ENCODE measurements at regions not wholly inside any gene's neighbourhood (a gene's known extent, or its start where the extent isn't known, plus 50 kb on each side); places are given as distances from the start of the nearest gene placed in this dataset.

GRCh38 chr6:40645043-40645442 lies 57.9 kb upstream of the LRFN2 start:
- Histone ChIP-seq H3K9ac (ENCODE audit: low read length in 5 of 5) (no peak overlapping the region), H3K4me3 (ENCODE audit: low read depth in 1 of 5, low read length in 5 of 5) (no peak overlapping the region), H3K27ac (ENCODE audit: low read depth, low read length) (no peak overlapping the region), H3K36me3 (ENCODE audit: control insufficient read depth in 5 of 5, insufficient read depth in 5 of 5, low read length in 5 of 5) (no peaks in the 10 kb centered on the region), H3K27me3 (ENCODE audit: control insufficient read depth in 5 of 5, insufficient read depth in 4 of 5, low read length in 5 of 5) (peaks cover 7 to 28% (median 25%) of the 10 kb centered on the region in 5 donors), H3K9me3 (ENCODE audit: control insufficient read depth in 5 of 5, low read length in 5 of 5) (peaks cover 0 to 6% (median 2%) of the 10 kb centered on the region in 5 donors), H3K4me1 (ENCODE audit: control insufficient read depth in 5 of 5, insufficient read depth in 5 of 5, low read length in 5 of 5) (peaks cover 0 to 7% (median 0%) of the 10 kb centered on the region in 5 donors)

- Histone ChIP-seq H3K4me3 (ENCODE audit: low read depth in 1 of 5, low read length in 5 of 5) (no peak overlapping the region), H3K4me1 (ENCODE audit: control insufficient read depth in 5 of 5, insufficient read depth in 5 of 5, low read length in 5 of 5) (peaks cover 0 to 7% (median 0%) of the 10 kb centered on the region in 5 donors), H3K27me3 (ENCODE audit: control insufficient read depth in 5 of 5, insufficient read depth in 4 of 5, low read length in 5 of 5) (peaks cover 3 to 19% (median 13%) of the 10 kb centered on the region in 5 donors), H3K27ac (ENCODE audit: low read depth, low read length) (no peak overlapping the region), H3K9ac (ENCODE audit: low read length in 5 of 5) (no peak overlapping the region), H3K9me3 (ENCODE audit: control insufficient read depth in 5 of 5, low read length in 5 of 5) (peaks cover 0 to 6% (median 2%) of the 10 kb centered on the region in 5 donors), H3K36me3 (ENCODE audit: control insufficient read depth in 5 of 5, insufficient read depth in 5 of 5, low read length in 5 of 5) (no peaks in the 10 kb centered on the region)
These were observed 55.7 kb upstream of the LRFN2 start for GRCh38 chr6:40642837-40643236.

- no peaks in the 10 kb centered on the region for H3K36me3 ChIP-seq (ENCODE audit: control insufficient read depth in 5 of 5, insufficient read depth in 5 of 5, low read length in 5 of 5)
- H3K4me3 ChIP-seq (ENCODE audit: low read depth in 1 of 5, low read length in 5 of 5): no peak overlapping the region
- H3K9ac ChIP-seq (ENCODE audit: low read length in 5 of 5): no peak overlapping the region
- peaks cover 0 to 7% (median 0%) of the 10 kb centered on the region in 5 donors for H3K4me1 ChIP-seq (ENCODE audit: control insufficient read depth in 5 of 5, insufficient read depth in 5 of 5, low read length in 5 of 5)
- peaks cover 0 to 6% (median 2%) of the 10 kb centered on the region in 5 donors for H3K9me3 ChIP-seq (ENCODE audit: control insufficient read depth in 5 of 5, low read length in 5 of 5)
- peaks cover 3 to 19% (median 13%) of the 10 kb centered on the region in 5 donors for H3K27me3 ChIP-seq (ENCODE audit: control insufficient read depth in 5 of 5, insufficient read depth in 4 of 5, low read length in 5 of 5)
- H3K27ac ChIP-seq (ENCODE audit: low read depth, low read length): no peak overlapping the region
These were observed 55.0 kb upstream of the LRFN2 start for GRCh38 chr6:40642190-40642589.

- Histone ChIP-seq H3K9ac (ENCODE audit: low read length in 5 of 5) (no peak overlapping the region), H3K36me3 (ENCODE audit: control insufficient read depth in 5 of 5, insufficient read depth in 5 of 5, low read length in 5 of 5) (no peaks in the 10 kb centered on the region), H3K4me3 (ENCODE audit: low read depth in 1 of 5, low read length in 5 of 5) (no peak overlapping the region), H3K4me1 (ENCODE audit: control insufficient read depth in 5 of 5, insufficient read depth in 5 of 5, low read length in 5 of 5) (peaks cover 0 to 7% (median 0%) of the 10 kb centered on the region in 5 donors), H3K9me3 (ENCODE audit: control insufficient read depth in 5 of 5, low read length in 5 of 5) (peaks cover 0 to 6% (median 2%) of the 10 kb centered on the region in 5 donors), H3K27ac (ENCODE audit: low read depth, low read length) (no peak overlapping the region), H3K27me3 (ENCODE audit: control insufficient read depth in 5 of 5, insufficient read depth in 4 of 5, low read length in 5 of 5) (peaks cover 0 to 16% (median 9%) of the 10 kb centered on the region in 5 donors)
These were observed 53.5 kb upstream of the LRFN2 start for GRCh38 chr6:40640599-40641227.
